Fibroblast of lung (primary cell): ENCODE measurements at regions not wholly inside any gene's neighbourhood (a gene's known extent, or its start where the extent isn't known, plus 50 kb on each side); places are given as distances from the start of the nearest gene placed in this dataset.

Experiments used
- DNase-seq, 2 donors: peaks; one replicate each; pipeline versions ENCODE4 v3.0.0 to v3.0.0-alpha.2; 2010; ENCODE audit warnings: low read depth in 2 of 2
- H2AFZ ChIP-seq: 2 replicates; pipeline ENCODE4 v1.5.1; 2012; ENCODE audit warnings: low read length, control low read depth, inconsistent platforms
- H3K27ac ChIP-seq: 2 replicates; pipeline ENCODE4 v1.5.1; 2011; ENCODE audit warnings: low read length, control low read depth; ENCODE audit not compliant: insufficient read depth
- H3K27me3 ChIP-seq: 2 replicates; pipeline ENCODE4 v1.5.1; 2011; ENCODE audit warnings: mild to moderate bottlenecking, low read length; ENCODE audit not compliant: control insufficient read depth, insufficient read depth
- H3K36me3 ChIP-seq: 2 replicates; pipeline ENCODE4 v1.5.1; 2011; ENCODE audit warnings: low read length; ENCODE audit not compliant: control insufficient read depth, insufficient read depth
- H3K4me1 ChIP-seq: 2 replicates; pipeline ENCODE4 v1.5.1; 2011; ENCODE audit warnings: low read length; ENCODE audit not compliant: control insufficient read depth, insufficient read depth; ENCODE audit errors: extremely low read depth
- H3K4me2 ChIP-seq: 2 replicates; pipeline ENCODE4 v1.5.1; 2011; ENCODE audit warnings: low read length, control low read depth; ENCODE audit not compliant: insufficient read depth; ENCODE audit errors: extremely low read depth
- H3K4me3 ChIP-seq, 4 experiments: fragments of 200-600 bp in 1 of 4; sonication (generic) in 1 of 4; replicated peaks in 1 of 4; 2 replicates each; pipeline ENCODE4 v1.5.1; 2011 to 2016; ENCODE audit warnings: low read length in 4 of 4, low read depth in 3 of 4, mild to moderate bottlenecking in 3 of 4, control low read depth in 2 of 4, inconsistent platforms in 1 of 4, mixed read lengths in 1 of 4; ENCODE audit not compliant: insufficient read depth in 1 of 4; ENCODE audit errors: control extremely low read depth in 1 of 4
- H3K79me2 ChIP-seq: 2 replicates; pipeline ENCODE4 v1.5.1; 2012; ENCODE audit warnings: mild to moderate bottlenecking, low read length, inconsistent platforms; ENCODE audit not compliant: control insufficient read depth, insufficient read depth
- H3K9ac ChIP-seq: 2 replicates; pipeline ENCODE4 v1.5.1; 2011; ENCODE audit warnings: mild to moderate bottlenecking, low read length, control low read depth; ENCODE audit not compliant: insufficient read depth
- H3K9me3 ChIP-seq: 2 replicates; pipeline ENCODE4 v1.5.1; 2012; ENCODE audit warnings: low read depth, low read length; ENCODE audit not compliant: control insufficient read depth, insufficient read depth
- H4K20me1 ChIP-seq: 2 replicates; pipeline ENCODE4 v1.5.1; 2011; ENCODE audit warnings: low read length; ENCODE audit not compliant: control insufficient read depth, insufficient read depth; ENCODE audit errors: extremely low read depth
- EZH2 ChIP-seq: IDR thresholded peaks from 2 replicates; pipeline ENCODE4 v1.5.1; 2012; ENCODE audit warnings: low read length, control low read depth, mild to moderate bottlenecking; ENCODE audit errors: missing control alignments
- TF ChIP-seq, protein P1 (sequence below), 2 donors: IDR thresholded peaks in 1 of 2; conservative IDR thresholded peaks in 1 of 2; 1 replicate in 1 of 2; 2 replicates in 1 of 2; pipeline ENCODE4 v1.5.1; 2011 to 2012; ENCODE audit warnings: low read length in 2 of 2, control low read depth in 1 of 2, inconsistent platforms in 1 of 2, low read depth in 1 of 2, mild to moderate bottlenecking in 1 of 2

DNA sequence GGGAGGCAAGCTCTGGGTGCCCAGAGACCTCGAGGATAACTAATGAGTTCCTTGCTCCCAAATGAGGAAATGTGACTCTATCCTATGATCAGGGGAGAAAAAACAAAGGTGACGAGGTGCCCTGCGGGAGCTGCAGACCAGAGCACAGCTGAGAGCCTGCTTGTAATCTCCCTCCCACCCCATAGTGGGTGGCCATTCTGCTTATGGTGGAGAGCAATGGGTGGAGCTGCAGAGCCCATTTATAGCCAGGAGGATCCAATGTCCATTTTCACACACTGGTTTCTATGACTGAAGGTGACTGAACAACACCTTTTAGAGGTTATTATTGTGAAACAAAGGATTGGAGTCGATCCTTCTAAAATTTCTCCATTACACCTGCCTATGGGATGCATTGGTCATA lies 153.3 kb downstream of the COL6A3 start:
- Histone ChIP-seq H3K36me3 (no peaks in the 10 kb centered on the region), H3K27ac (no peak overlapping the region), H4K20me1 (no peaks in the 10 kb centered on the region), H3K79me2 (no peaks in the 10 kb centered on the region), H3K4me3 (no peak overlapping the region), H3K4me1 (peaks cover 43% of the 10 kb centered on the region), H3K4me2 (no peak overlapping the region), H3K9me3 (no peaks in the 10 kb centered on the region), H2AFZ (no peak overlapping the region), H3K9ac (no peak overlapping the region), H3K27me3 (no peaks in the 10 kb centered on the region)
- no peak for TF ChIP-seq EZH2
- TF ChIP-seq, protein P1, sequence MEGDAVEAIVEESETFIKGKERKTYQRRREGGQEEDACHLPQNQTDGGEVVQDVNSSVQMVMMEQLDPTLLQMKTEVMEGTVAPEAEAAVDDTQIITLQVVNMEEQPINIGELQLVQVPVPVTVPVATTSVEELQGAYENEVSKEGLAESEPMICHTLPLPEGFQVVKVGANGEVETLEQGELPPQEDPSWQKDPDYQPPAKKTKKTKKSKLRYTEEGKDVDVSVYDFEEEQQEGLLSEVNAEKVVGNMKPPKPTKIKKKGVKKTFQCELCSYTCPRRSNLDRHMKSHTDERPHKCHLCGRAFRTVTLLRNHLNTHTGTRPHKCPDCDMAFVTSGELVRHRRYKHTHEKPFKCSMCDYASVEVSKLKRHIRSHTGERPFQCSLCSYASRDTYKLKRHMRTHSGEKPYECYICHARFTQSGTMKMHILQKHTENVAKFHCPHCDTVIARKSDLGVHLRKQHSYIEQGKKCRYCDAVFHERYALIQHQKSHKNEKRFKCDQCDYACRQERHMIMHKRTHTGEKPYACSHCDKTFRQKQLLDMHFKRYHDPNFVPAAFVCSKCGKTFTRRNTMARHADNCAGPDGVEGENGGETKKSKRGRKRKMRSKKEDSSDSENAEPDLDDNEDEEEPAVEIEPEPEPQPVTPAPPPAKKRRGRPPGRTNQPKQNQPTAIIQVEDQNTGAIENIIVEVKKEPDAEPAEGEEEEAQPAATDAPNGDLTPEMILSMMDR (conservative IDR thresholded peaks at IDR 0.05 in 1 of 2, IDR thresholded peaks at IDR 0.05 in 1 of 2; ENCODE audit: low read depth in 1 of 2, low read length in 2 of 2): no peak
- DNase-seq: no peak

GRCh38 chr2:237261327-237261726 lies 152.6 kb downstream of the COL6A3 start:
- Histone ChIP-seq H3K4me2 (no peak overlapping the region), H3K9ac (no peak overlapping the region), H2AFZ (no peak overlapping the region), H3K27me3 (no peaks in the 10 kb centered on the region), H3K9me3 (no peaks in the 10 kb centered on the region), H3K4me1 (peaks cover 38% of the 10 kb centered on the region), H3K27ac (no peak overlapping the region), H3K79me2 (no peaks in the 10 kb centered on the region), H4K20me1 (no peaks in the 10 kb centered on the region), H3K36me3 (no peaks in the 10 kb centered on the region), H3K4me3 (no peak overlapping the region)
- TF ChIP-seq, protein P1 (conservative IDR thresholded peaks at IDR 0.05 in 1 of 2, IDR thresholded peaks at IDR 0.05 in 1 of 2; ENCODE audit: low read depth in 1 of 2, low read length in 2 of 2): no peak
- TF ChIP-seq EZH2: no peak
- DNase-seq: no peak

- Histone ChIP-seq H3K4me3 (no peak overlapping the region), H3K9ac (no peak overlapping the region)
- no peak for TF ChIP-seq EZH2
- TF ChIP-seq, protein P1 (conservative IDR thresholded peaks at IDR 0.05 in 1 of 2, IDR thresholded peaks at IDR 0.05 in 1 of 2; ENCODE audit: low read depth in 1 of 2, low read length in 2 of 2): no peak
Measured at GRCh38 chr2:237262838-237263771, 150.9 kb downstream of the COL6A3 start.

More at GRCh38 chr2:237262838-237263771, 150.9 kb downstream of the COL6A3 start:
- H3K27me3 ChIP-seq: no peaks in the 10 kb centered on the region
- H3K27ac ChIP-seq: peak overlapping the region; percentile 36
- no peaks in the 10 kb centered on the region for H3K36me3 ChIP-seq
- H3K9me3 ChIP-seq: no peaks in the 10 kb centered on the region
- peaks cover 23% of the 10 kb centered on the region for H3K4me1 ChIP-seq
- H4K20me1 ChIP-seq: no peaks in the 10 kb centered on the region
- H3K4me2 ChIP-seq: peak overlapping the region; percentile 4
- DNase-seq: peak; percentile 78 to 88
- H3K79me2 ChIP-seq: no peaks in the 10 kb centered on the region
- H2AFZ ChIP-seq: no peak overlapping the region
